ENCODE measurements at regions not wholly inside any gene's neighbourhood (a gene's known extent, or its start where the extent isn't known, plus 50 kb on each side); places are given as distances from the start of the nearest gene placed in this dataset.
A peak's percentile ranks its signal among the peaks of the same experiment; 100 is the strongest.

- Histone ChIP-seq H3K27me3 (no peaks in the 10 kb centered on the region), H3K4me3 (no peak overlapping the region), H3K27ac (no peak overlapping the region), H3K4me1 (no peaks in the 10 kb centered on the region), H3K36me3 (no peaks in the 10 kb centered on the region), H3K9me3 (no peaks in the 10 kb centered on the region)
- ATAC-seq (no peak), DNase-seq (no peak)
- in situ Hi-C loops (cut with MboI; ENCODE audit: low sequenced_read_pairs in 4 of 4) (no loop called here), intact Hi-C loops (cut with DNase I; ENCODE audit: low total_unique reads) (no loop called here)
- TF ChIP-seq CTCF (IDR thresholded peaks at IDR 0.05 in 4 of 5, conservative IDR thresholded peaks at IDR 0.05 in 1 of 5) (no peak), POLR2A (IDR thresholded peaks at IDR 0.05) (no peak)
Observed at GRCh38 chr9:129245276-129245675, 67.2 kb upstream of the IER5L start.

GRCh38 chr9:129242971-129243561 is 65.0 kb upstream of the IER5L start:
- H3K27me3 ChIP-seq = no peaks in the 10 kb centered on the region
- intact Hi-C loops (cut with DNase I; ENCODE audit: low total_unique reads) = no loop called here
- no peaks in the 10 kb centered on the region for H3K4me1 ChIP-seq
- H3K36me3 ChIP-seq = no peaks in the 10 kb centered on the region
- no peak overlapping the region for H3K4me3 ChIP-seq
- H3K27ac ChIP-seq = peak overlapping the region; percentile 48 to 61 (median 54)
- no peaks in the 10 kb centered on the region for H3K9me3 ChIP-seq
- TF ChIP-seq POLR2A (IDR thresholded peaks at IDR 0.05) (no peak), CTCF (IDR thresholded peaks at IDR 0.05 in 4 of 5, conservative IDR thresholded peaks at IDR 0.05 in 1 of 5) (no peak)
- DNase-seq (peak; percentile 54 to 70), ATAC-seq (peak; percentile 77 to 82)
- in situ Hi-C loops (cut with MboI; ENCODE audit: low sequenced_read_pairs in 4 of 4) = no loop called here

- TF ChIP-seq CTCF (IDR thresholded peaks at IDR 0.05 in 4 of 5, conservative IDR thresholded peaks at IDR 0.05 in 1 of 5) = no peak
- TF ChIP-seq POLR2A (IDR thresholded peaks at IDR 0.05) = no peak
- intact Hi-C loops (cut with DNase I; ENCODE audit: low total_unique reads) = no loop called here
- H3K27ac ChIP-seq = peak overlapping the region; percentile 34 to 61 (median 51)
- in situ Hi-C loops (cut with MboI; ENCODE audit: low sequenced_read_pairs in 4 of 4) = no loop called here
- H3K27me3 ChIP-seq = no peaks in the 10 kb centered on the region
- H3K36me3 ChIP-seq = no peaks in the 10 kb centered on the region
- H3K4me3 ChIP-seq = no peak overlapping the region
- DNase-seq = no peak
- no peaks in the 10 kb centered on the region for H3K9me3 ChIP-seq
- no peaks in the 10 kb centered on the region for H3K4me1 ChIP-seq
- peak in 1 of 2 donors; percentile 17 for ATAC-seq
Observed at GRCh38 chr9:129242191-129242941, 64.3 kb upstream of the IER5L start.

DNA sequence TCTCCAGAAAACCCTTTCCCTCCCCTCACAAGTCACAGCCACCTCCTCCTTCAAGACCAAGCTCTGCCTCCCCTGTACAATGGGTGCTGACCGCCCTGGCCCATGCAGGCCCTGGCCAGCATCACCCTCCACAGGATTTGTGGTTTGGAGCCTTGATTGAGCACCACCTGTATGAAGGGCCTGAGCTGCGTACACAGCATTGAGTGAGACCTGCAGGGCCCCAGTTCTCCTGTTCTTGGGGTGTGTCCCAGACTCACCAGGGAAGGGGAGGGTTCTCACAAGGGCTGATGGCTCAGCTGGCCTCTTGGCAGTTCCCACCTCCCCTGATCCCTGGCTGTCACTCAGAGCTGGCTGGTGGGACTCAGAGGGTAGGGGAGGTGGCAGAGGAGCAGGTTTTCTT is 63.7 kb upstream of the IER5L start:
- H3K4me1 ChIP-seq = no peaks in the 10 kb centered on the region
- no peak overlapping the region for H3K27ac ChIP-seq
- intact Hi-C loops (cut with DNase I; ENCODE audit: low total_unique reads) (no loop called here), in situ Hi-C loops (cut with MboI; ENCODE audit: low sequenced_read_pairs in 4 of 4) (no loop called here)
- H3K27me3 ChIP-seq = no peaks in the 10 kb centered on the region
- H3K36me3 ChIP-seq = no peaks in the 10 kb centered on the region
- no peak for TF ChIP-seq POLR2A (IDR thresholded peaks at IDR 0.05)
- no peak for TF ChIP-seq CTCF (IDR thresholded peaks at IDR 0.05 in 4 of 5, conservative IDR thresholded peaks at IDR 0.05 in 1 of 5)
- H3K4me3 ChIP-seq = no peak overlapping the region
- ATAC-seq = no peak
- no peak for DNase-seq
- no peaks in the 10 kb centered on the region for H3K9me3 ChIP-seq
